Neutrophil (primary cell): ENCODE measurements at regions not wholly inside any gene's neighbourhood (a gene's known extent, or its start where the extent isn't known, plus 50 kb on each side); places are given as distances from the start of the nearest gene placed in this dataset.
"Not testable (repeated sequence)": the region's sequence is repeated elsewhere in the genome, so short reads cannot be mapped to it uniquely, and the experiment has no call there.

Experiments used
- H3K27ac ChIP-seq: fragments of 200-600 bp; sonication (generic); 2 replicates; pipeline ENCODE4 v1.5.1; 2016; ENCODE audit warnings: mild to moderate bottlenecking, moderate library complexity
- H3K27me3 ChIP-seq: fragments of 200-600 bp; sonication (generic); 2 replicates; pipeline ENCODE4 v1.6.0; 2016; ENCODE audit warnings: mild to moderate bottlenecking
- H3K36me3 ChIP-seq: fragments of 200-600 bp; sonication (generic); 2 replicates; pipeline ENCODE4 v1.5.1; 2017
- H3K4me1 ChIP-seq, 2 experiments: fragments of 200-600 bp in 1 of 2; sonication (generic) in 1 of 2; 1 replicate in 1 of 2; 2 replicates in 1 of 2; pipeline versions ENCODE4 v1.5.1 to v1.6.1; 2013 to 2016; ENCODE audit warnings: low read depth in 1 of 2, low read length in 1 of 2, mild to moderate bottlenecking in 1 of 2, moderate library complexity in 1 of 2; ENCODE audit not compliant: control insufficient read depth in 1 of 2, insufficient read depth in 1 of 2
- H3K4me3 ChIP-seq, 2 experiments: fragments of 200-600 bp in 1 of 2; sonication (generic) in 1 of 2; 1 replicate in 1 of 2; 2 replicates in 1 of 2; pipeline ENCODE4 v1.5.1; 2013 to 2016; ENCODE audit warnings: low read depth in 1 of 2, low read length in 1 of 2, mild to moderate bottlenecking in 1 of 2, moderate library complexity in 1 of 2
- H3K9me3 ChIP-seq: fragments of 200-600 bp; sonication (generic); 2 replicates; pipeline ENCODE4 v1.5.1; 2016
- TF ChIP-seq, protein P1 (sequence below): fragments of 200-600 bp; sonication (generic); IDR thresholded peaks from 2 replicates; pipeline ENCODE4 v1.5.1; 2016; ENCODE audit warnings: antibody characterized with exemption

- no peaks in the 10 kb centered on the region for H3K27me3 ChIP-seq
- no peaks in the 10 kb centered on the region for H3K4me1 ChIP-seq
- H3K36me3 ChIP-seq = no peaks in the 10 kb centered on the region
- TF ChIP-seq, protein P1, sequence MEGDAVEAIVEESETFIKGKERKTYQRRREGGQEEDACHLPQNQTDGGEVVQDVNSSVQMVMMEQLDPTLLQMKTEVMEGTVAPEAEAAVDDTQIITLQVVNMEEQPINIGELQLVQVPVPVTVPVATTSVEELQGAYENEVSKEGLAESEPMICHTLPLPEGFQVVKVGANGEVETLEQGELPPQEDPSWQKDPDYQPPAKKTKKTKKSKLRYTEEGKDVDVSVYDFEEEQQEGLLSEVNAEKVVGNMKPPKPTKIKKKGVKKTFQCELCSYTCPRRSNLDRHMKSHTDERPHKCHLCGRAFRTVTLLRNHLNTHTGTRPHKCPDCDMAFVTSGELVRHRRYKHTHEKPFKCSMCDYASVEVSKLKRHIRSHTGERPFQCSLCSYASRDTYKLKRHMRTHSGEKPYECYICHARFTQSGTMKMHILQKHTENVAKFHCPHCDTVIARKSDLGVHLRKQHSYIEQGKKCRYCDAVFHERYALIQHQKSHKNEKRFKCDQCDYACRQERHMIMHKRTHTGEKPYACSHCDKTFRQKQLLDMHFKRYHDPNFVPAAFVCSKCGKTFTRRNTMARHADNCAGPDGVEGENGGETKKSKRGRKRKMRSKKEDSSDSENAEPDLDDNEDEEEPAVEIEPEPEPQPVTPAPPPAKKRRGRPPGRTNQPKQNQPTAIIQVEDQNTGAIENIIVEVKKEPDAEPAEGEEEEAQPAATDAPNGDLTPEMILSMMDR = no peak
- H3K4me3 ChIP-seq = no peak overlapping the region
- no peak overlapping the region for H3K27ac ChIP-seq
- no peaks in the 10 kb centered on the region for H3K9me3 ChIP-seq
These were observed 158.0 kb upstream of the SEMA6A start for GRCh38 chr5:116732591-116732990.

GRCh38 chr5:116731432-116731831 lies 156.8 kb upstream of the SEMA6A start:
- no peak overlapping the region for H3K4me3 ChIP-seq
- H3K27me3 ChIP-seq = no peaks in the 10 kb centered on the region
- no peak overlapping the region for H3K27ac ChIP-seq
- no peaks in the 10 kb centered on the region for H3K4me1 ChIP-seq
- TF ChIP-seq, protein P1 = no peak
- no peaks in the 10 kb centered on the region for H3K36me3 ChIP-seq
- no peaks in the 10 kb centered on the region for H3K9me3 ChIP-seq

DNA sequence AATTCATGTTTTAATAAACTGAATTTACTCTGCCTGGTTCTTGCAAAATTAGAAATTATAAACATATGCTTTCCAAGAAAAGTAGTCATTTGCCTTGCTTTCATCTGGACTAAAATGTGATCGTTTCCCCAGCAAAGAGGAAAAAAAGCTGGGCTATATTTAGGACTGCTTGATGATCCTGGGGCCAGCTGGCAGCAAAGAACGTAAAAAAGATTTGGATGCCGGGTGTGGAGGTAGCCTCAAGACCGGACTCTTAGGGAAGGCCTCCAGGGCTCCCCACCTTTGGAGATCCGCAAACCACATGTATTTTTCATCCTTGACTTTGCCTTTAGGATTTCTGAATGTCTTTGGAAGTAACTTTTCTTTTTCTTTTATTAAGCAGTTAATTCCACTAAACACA lies 156.1 kb upstream of the SEMA6A start:
- Histone ChIP-seq H3K27ac (no peak overlapping the region), H3K36me3 (no peaks in the 10 kb centered on the region), H3K9me3 (no peaks in the 10 kb centered on the region), H3K4me3 (no peak overlapping the region), H3K27me3 (no peaks in the 10 kb centered on the region), H3K4me1 (no peaks in the 10 kb centered on the region)
- TF ChIP-seq, protein P1 = no peak

DNA sequence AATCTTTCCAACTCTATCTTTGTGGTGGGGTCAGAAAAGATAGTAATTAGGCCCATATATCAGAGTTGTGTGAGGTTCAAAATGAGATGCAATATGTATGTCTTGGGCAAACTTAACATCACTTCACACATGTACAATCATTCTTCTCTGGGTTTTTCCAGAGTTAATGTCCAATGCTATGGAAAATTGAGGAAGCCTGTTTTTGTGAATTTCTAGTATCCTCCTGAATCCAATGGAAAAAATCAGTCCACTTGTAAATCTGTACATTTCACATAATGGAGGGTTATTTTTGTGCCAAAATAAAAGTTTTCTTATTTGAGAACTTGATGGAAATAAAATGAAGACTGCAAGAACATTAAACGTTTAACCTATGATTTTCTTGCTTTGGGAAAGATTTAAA lies 155.6 kb upstream of the SEMA6A start:
- H3K36me3 ChIP-seq = no peaks in the 10 kb centered on the region
- H3K27ac ChIP-seq = no peak overlapping the region
- H3K27me3 ChIP-seq = no peaks in the 10 kb centered on the region
- H3K9me3 ChIP-seq = no peaks in the 10 kb centered on the region
- H3K4me1 ChIP-seq = no peaks in the 10 kb centered on the region
- TF ChIP-seq, protein P1 = no peak
- no peak overlapping the region for H3K4me3 ChIP-seq

DNA sequence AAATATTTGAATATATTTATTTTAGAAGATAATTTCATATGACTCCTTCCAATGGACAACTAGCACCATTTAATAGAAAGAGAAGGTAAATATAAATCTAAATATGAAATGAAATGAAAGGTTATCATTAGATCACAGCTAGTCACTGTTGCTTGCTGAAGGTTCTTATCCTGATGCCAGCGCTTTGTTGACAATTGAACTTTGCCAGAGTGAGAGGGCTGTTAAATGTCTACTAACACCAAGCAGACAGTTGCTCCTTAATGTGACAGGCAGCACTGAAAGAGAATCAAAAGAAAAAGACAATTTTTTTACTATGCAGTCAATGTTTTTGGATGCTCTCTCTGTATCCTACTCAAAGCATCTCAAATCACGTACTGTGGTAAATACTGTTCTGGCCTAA lies 152.6 kb upstream of the SEMA6A start:
- H3K4me1 ChIP-seq = no peaks in the 10 kb centered on the region
- no peak overlapping the region for H3K4me3 ChIP-seq
- no peaks in the 10 kb centered on the region for H3K27me3 ChIP-seq
- H3K27ac ChIP-seq = no peak overlapping the region
- H3K9me3 ChIP-seq = no peaks in the 10 kb centered on the region
- H3K36me3 ChIP-seq = no peaks in the 10 kb centered on the region
- TF ChIP-seq, protein P1 = no peak

GRCh38 chr5:116726180-116726579 lies 151.6 kb upstream of the SEMA6A start:
- H3K36me3 ChIP-seq, H3K27me3 ChIP-seq, H3K4me3 ChIP-seq, H3K27ac ChIP-seq, H3K4me1 ChIP-seq, H3K9me3 ChIP-seq: not testable (repeated sequence)
